GM23338 (cell line): ENCODE measurements at regions not wholly inside any gene's neighbourhood (a gene's known extent, or its start where the extent isn't known, plus 50 kb on each side); places are given as distances from the start of the nearest gene placed in this dataset.

Experiments
- CTCF ChIP-seq, 2 experiments: fragments of 200-600 bp in 1 of 2; sonication (generic) in 1 of 2; conservative IDR thresholded peaks; 2 replicates each; pipeline versions ENCODE4 v1.5.1 to v1.6.1; 2016 to 2017; ENCODE audit warnings: antibody characterized with exemption in 2 of 2, low read depth in 2 of 2, mild to moderate bottlenecking in 2 of 2, moderate library complexity in 1 of 2
- EZH2 ChIP-seq: fragments of 200-600 bp; sonication (generic); IDR thresholded peaks from one replicate; pipeline ENCODE4 v1.8.0; 2017; ENCODE audit warnings: antibody characterized with exemption, mild to moderate bottlenecking, low read depth; ENCODE audit not compliant: unreplicated experiment
- EZH2phosphoT487 ChIP-seq: fragments of 200-600 bp; sonication (generic); IDR thresholded peaks from one replicate; pipeline ENCODE4 v1.8.1; 2018; ENCODE audit warnings: antibody characterized with exemption; ENCODE audit not compliant: unreplicated experiment
- POLR2AphosphoS5 ChIP-seq: IDR thresholded peaks from 2 replicates; pipeline ENCODE4 v1.6.1; 2016; ENCODE audit warnings: antibody characterized with exemption, low read depth
- TF ChIP-seq, protein P1 (sequence below): IDR thresholded peaks from one replicate; pipeline ENCODE4 v1.6.1; 2018; ENCODE audit warnings: antibody characterized with exemption; ENCODE audit not compliant: unreplicated experiment

GRCh38 chr13:34064456-34065205, 246.7 kb downstream of the RFC3 start:
- TF ChIP-seq CTCF (conservative IDR thresholded peaks at IDR 0.05; ENCODE audit: low read depth in 2 of 2) (no peak), POLR2AphosphoS5 (no peak), EZH2 (no peak), EZH2phosphoT487 (no peak)
- TF ChIP-seq, protein P1, sequence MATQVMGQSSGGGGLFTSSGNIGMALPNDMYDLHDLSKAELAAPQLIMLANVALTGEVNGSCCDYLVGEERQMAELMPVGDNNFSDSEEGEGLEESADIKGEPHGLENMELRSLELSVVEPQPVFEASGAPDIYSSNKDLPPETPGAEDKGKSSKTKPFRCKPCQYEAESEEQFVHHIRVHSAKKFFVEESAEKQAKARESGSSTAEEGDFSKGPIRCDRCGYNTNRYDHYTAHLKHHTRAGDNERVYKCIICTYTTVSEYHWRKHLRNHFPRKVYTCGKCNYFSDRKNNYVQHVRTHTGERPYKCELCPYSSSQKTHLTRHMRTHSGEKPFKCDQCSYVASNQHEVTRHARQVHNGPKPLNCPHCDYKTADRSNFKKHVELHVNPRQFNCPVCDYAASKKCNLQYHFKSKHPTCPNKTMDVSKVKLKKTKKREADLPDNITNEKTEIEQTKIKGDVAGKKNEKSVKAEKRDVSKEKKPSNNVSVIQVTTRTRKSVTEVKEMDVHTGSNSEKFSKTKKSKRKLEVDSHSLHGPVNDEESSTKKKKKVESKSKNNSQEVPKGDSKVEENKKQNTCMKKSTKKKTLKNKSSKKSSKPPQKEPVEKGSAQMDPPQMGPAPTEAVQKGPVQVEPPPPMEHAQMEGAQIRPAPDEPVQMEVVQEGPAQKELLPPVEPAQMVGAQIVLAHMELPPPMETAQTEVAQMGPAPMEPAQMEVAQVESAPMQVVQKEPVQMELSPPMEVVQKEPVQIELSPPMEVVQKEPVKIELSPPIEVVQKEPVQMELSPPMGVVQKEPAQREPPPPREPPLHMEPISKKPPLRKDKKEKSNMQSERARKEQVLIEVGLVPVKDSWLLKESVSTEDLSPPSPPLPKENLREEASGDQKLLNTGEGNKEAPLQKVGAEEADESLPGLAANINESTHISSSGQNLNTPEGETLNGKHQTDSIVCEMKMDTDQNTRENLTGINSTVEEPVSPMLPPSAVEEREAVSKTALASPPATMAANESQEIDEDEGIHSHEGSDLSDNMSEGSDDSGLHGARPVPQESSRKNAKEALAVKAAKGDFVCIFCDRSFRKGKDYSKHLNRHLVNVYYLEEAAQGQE, result no peak
